ENCODE measurements at regions not wholly inside any gene's neighbourhood (a gene's known extent, or its start where the extent isn't known, plus 50 kb on each side); places are given as distances from the start of the nearest gene placed in this dataset.
A peak's percentile ranks its signal among the peaks of the same experiment; 100 is the strongest.

DNA sequence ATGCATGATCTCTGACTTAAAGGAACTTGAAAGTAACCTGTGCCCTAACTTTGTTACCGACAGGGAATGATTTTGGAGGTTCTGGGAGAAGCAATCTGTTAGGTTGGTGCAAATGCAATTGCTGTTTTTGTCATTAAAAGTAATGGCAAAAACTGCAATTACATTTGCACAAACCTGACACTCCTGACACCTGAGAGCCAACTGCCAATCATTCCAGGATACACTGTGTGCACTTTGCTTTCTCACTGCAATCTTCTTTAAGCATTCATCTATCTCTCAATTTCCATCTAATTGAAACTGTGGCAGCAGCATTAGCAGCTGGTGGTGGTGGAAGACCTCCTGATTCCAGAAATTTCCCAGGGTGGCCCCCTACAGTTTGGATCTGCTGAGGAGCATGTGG is 87.6 kb upstream of the CYP1B1 start:
- DNase-seq (no peak), ATAC-seq (no peak)
- H3K27me3 ChIP-seq = no peaks in the 10 kb centered on the region
- no peaks in the 10 kb centered on the region for H3K9me3 ChIP-seq
- H3K27ac ChIP-seq = no peak overlapping the region
- H3K4me3 ChIP-seq = no peak overlapping the region
- H3K4me1 ChIP-seq = peaks cover 19% of the 10 kb centered on the region
- intact Hi-C loops (cut with DNase I) = no loop called here
- no peaks in the 10 kb centered on the region for H3K36me3 ChIP-seq
- TF ChIP-seq, protein P1, sequence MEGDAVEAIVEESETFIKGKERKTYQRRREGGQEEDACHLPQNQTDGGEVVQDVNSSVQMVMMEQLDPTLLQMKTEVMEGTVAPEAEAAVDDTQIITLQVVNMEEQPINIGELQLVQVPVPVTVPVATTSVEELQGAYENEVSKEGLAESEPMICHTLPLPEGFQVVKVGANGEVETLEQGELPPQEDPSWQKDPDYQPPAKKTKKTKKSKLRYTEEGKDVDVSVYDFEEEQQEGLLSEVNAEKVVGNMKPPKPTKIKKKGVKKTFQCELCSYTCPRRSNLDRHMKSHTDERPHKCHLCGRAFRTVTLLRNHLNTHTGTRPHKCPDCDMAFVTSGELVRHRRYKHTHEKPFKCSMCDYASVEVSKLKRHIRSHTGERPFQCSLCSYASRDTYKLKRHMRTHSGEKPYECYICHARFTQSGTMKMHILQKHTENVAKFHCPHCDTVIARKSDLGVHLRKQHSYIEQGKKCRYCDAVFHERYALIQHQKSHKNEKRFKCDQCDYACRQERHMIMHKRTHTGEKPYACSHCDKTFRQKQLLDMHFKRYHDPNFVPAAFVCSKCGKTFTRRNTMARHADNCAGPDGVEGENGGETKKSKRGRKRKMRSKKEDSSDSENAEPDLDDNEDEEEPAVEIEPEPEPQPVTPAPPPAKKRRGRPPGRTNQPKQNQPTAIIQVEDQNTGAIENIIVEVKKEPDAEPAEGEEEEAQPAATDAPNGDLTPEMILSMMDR (IDR thresholded peaks at IDR 0.05) = no peak

DNA sequence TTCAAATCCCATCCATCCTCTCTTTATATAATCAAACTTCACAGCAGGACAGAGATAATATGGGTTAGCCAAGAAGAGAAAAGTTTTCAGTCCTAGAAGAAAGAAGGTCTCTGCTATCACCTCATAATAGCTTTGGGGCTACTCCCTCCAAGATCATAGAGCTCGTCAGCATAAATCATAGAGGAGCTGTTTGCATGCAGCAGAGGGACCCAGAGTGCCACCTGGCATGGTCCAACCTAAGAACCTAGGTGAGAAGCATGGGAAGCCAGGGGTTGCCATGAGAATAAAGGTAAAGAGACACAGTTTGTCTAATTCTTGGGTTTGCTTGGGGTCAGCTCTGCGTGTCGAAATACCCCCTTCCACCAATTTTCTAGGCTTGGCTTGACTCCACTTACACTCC is 87.1 kb upstream of the CYP1B1 start:
- no peaks in the 10 kb centered on the region for H3K27me3 ChIP-seq
- no peak overlapping the region for H3K27ac ChIP-seq
- H3K9me3 ChIP-seq = no peaks in the 10 kb centered on the region
- H3K4me1 ChIP-seq = peaks cover 18% of the 10 kb centered on the region
- DNase-seq (no peak), ATAC-seq (peak; percentile 23)
- intact Hi-C loops (cut with DNase I) = no loop called here
- no peaks in the 10 kb centered on the region for H3K36me3 ChIP-seq
- TF ChIP-seq, protein P1 (IDR thresholded peaks at IDR 0.05) = no peak
- no peak overlapping the region for H3K4me3 ChIP-seq

DNA sequence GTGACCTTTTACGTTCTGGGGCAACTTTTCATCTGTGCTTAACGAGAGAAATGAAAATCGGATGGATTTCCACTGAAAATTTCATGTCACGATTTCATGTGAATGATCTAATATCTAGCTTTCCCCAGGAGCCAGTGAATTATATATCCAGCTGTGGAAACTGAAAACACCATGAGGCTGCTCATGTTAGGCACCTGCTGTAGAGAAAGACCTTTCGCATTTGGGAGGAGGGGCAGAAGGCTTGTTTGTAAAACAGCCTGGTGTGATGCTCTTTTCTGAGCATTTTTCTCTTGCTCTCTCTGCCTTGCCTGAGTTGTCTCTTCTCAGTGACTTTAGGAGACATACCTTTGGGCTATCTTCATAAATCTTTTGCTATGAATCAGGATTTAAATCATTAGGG is 84.6 kb upstream of the CYP1B1 start:
- Histone ChIP-seq H3K36me3 (no peaks in the 10 kb centered on the region), H3K27me3 (no peaks in the 10 kb centered on the region), H3K4me1 (peaks cover 22% of the 10 kb centered on the region), H3K27ac (peak overlapping the region; percentile 44), H3K9me3 (no peaks in the 10 kb centered on the region), H3K4me3 (no peak overlapping the region)
- ATAC-seq (no peak), DNase-seq (no peak)
- intact Hi-C loops (cut with DNase I) = no loop called here
- TF ChIP-seq, protein P1 (IDR thresholded peaks at IDR 0.05) = no peak

DNA sequence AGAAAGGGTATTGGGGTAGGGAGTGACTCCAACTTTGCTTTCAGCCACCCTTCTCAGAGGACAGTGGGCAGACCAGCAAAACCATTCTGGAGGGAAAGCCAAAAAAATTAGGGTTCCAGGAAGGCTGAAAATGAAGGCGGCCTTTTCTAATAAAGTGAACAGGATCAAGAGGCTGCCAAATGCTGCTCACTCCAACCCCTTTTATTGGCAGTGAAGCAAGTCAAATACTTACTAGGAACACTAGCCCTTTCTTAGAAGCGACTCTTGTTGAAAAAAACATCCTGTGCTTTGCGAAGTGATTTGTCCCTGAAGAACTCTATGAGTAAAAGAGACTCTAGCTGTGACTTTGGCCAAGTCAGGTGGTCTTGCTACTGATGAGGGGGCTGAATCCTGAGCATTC is 83.6 kb upstream of the CYP1B1 start:
- peak overlapping the region; percentile 44 for H3K27ac ChIP-seq
- H3K4me3 ChIP-seq = no peak overlapping the region
- peaks cover 23% of the 10 kb centered on the region for H3K4me1 ChIP-seq
- no peaks in the 10 kb centered on the region for H3K27me3 ChIP-seq
- no peak for DNase-seq
- peak; percentile 80 for ATAC-seq
- TF ChIP-seq, protein P1 (IDR thresholded peaks at IDR 0.05) = no peak
- H3K9me3 ChIP-seq = no peaks in the 10 kb centered on the region
- intact Hi-C loops (cut with DNase I) = no loop called here
- no peaks in the 10 kb centered on the region for H3K36me3 ChIP-seq

DNA sequence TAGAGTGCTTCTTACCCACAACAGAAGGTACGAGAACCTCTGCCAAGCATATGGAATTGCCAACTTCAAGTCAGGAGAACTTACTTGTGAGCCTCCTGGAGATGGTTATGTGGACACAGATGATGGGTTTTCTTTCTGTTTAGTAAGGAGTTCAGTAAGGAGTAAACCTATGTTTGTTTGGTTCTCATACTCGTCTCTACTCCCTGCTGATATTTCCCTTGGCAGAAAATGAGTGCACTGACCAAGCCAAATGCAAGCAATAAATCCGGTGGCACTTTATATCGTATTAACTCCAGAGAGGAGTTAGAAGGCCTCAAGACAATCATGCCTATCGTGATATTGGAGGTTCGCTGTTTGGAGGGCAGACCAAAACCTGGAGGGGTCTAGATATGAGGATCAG is 83.2 kb upstream of the CYP1B1 start:
- intact Hi-C loops (cut with DNase I) = no loop called here
- Histone ChIP-seq H3K36me3 (no peaks in the 10 kb centered on the region), H3K9me3 (no peaks in the 10 kb centered on the region), H3K4me1 (peaks cover 27% of the 10 kb centered on the region), H3K27me3 (no peaks in the 10 kb centered on the region), H3K27ac (peak overlapping the region; percentile 44), H3K4me3 (no peak overlapping the region)
- TF ChIP-seq, protein P1 (IDR thresholded peaks at IDR 0.05) = no peak
- DNase-seq (no peak), ATAC-seq (no peak)

Measured in upper lobe of right lung (tissue), 1 donor.